ENCODE measurements at regions not wholly inside any gene's neighbourhood (a gene's known extent, or its start where the extent isn't known, plus 50 kb on each side); places are given as distances from the start of the nearest gene placed in this dataset.

- H3K4me1 Mint-ChIP-seq (ENCODE audit: unreplicated experiment): no peaks in the 10 kb centered on the region
- no peaks in the 10 kb centered on the region for H3K36me3 Mint-ChIP-seq (ENCODE audit: low read depth, unreplicated experiment)
- no peak for DNase-seq (ENCODE audit: low spot score)
- TF ChIP-seq CTCF (IDR thresholded peaks at IDR 0.05; ENCODE audit: unreplicated experiment): no peak
- no peaks in the 10 kb centered on the region for H3K9me3 Mint-ChIP-seq (ENCODE audit: unreplicated experiment)
- no peak overlapping the region for H3K4me3 Mint-ChIP-seq (ENCODE audit: unreplicated experiment)
- no peaks in the 10 kb centered on the region for H3K27me3 Mint-ChIP-seq (ENCODE audit: unreplicated experiment)
- H3K27ac Mint-ChIP-seq (ENCODE audit: unreplicated experiment): no peak overlapping the region
These were observed 291.8 kb upstream of the HAND2 start for GRCh38 chr4:173821876-173822275.

DNA sequence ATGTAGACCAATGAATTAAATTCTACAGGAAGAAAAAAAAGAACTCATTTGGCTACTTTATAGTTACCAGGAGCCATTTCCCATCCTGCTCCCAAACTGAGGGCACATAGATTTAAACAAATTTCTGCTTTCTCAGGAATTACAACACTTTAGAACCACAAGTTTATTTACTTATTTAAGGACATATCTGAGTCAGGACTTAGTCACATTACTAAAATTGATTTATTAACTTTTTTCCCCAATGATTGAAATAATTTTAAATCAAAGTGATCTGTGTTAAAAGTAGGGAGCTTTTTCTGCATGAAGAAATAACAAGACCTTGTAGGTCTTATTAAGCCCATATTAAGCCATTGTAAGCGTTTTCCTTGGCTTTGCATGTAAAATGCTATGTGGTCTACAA is 291.0 kb upstream of the HAND2 start:
- Mint-ChIP-seq H3K4me1 (ENCODE audit: unreplicated experiment) (no peaks in the 10 kb centered on the region), H3K9me3 (ENCODE audit: unreplicated experiment) (no peaks in the 10 kb centered on the region), H3K27ac (ENCODE audit: unreplicated experiment) (no peak overlapping the region), H3K36me3 (ENCODE audit: low read depth, unreplicated experiment) (no peaks in the 10 kb centered on the region), H3K27me3 (ENCODE audit: unreplicated experiment) (no peaks in the 10 kb centered on the region), H3K4me3 (ENCODE audit: unreplicated experiment) (no peak overlapping the region)
- no peak for TF ChIP-seq CTCF (IDR thresholded peaks at IDR 0.05; ENCODE audit: unreplicated experiment)
- no peak for DNase-seq (ENCODE audit: low spot score)

GRCh38 chr4:173807347-173807746 is 277.3 kb upstream of the HAND2 start:
- Mint-ChIP-seq H3K4me3 (ENCODE audit: unreplicated experiment) (no peak overlapping the region), H3K27ac (ENCODE audit: unreplicated experiment) (no peak overlapping the region), H3K4me1 (ENCODE audit: unreplicated experiment) (no peaks in the 10 kb centered on the region), H3K9me3 (ENCODE audit: unreplicated experiment) (no peaks in the 10 kb centered on the region), H3K36me3 (ENCODE audit: low read depth, unreplicated experiment) (no peaks in the 10 kb centered on the region), H3K27me3 (ENCODE audit: unreplicated experiment) (no peaks in the 10 kb centered on the region)
- TF ChIP-seq CTCF (IDR thresholded peaks at IDR 0.05; ENCODE audit: unreplicated experiment): no peak
- no peak for DNase-seq (ENCODE audit: low spot score)

GRCh38 chr4:173805884-173806283 is 275.9 kb upstream of the HAND2 start:
- H3K4me3 Mint-ChIP-seq (ENCODE audit: unreplicated experiment): no peak overlapping the region
- H3K36me3 Mint-ChIP-seq (ENCODE audit: low read depth, unreplicated experiment): no peaks in the 10 kb centered on the region
- TF ChIP-seq CTCF (IDR thresholded peaks at IDR 0.05; ENCODE audit: unreplicated experiment): no peak
- H3K9me3 Mint-ChIP-seq (ENCODE audit: unreplicated experiment): no peaks in the 10 kb centered on the region
- no peaks in the 10 kb centered on the region for H3K27me3 Mint-ChIP-seq (ENCODE audit: unreplicated experiment)
- H3K4me1 Mint-ChIP-seq (ENCODE audit: unreplicated experiment): no peaks in the 10 kb centered on the region
- H3K27ac Mint-ChIP-seq (ENCODE audit: unreplicated experiment): no peak overlapping the region
- no peak for DNase-seq (ENCODE audit: low spot score)

DNA sequence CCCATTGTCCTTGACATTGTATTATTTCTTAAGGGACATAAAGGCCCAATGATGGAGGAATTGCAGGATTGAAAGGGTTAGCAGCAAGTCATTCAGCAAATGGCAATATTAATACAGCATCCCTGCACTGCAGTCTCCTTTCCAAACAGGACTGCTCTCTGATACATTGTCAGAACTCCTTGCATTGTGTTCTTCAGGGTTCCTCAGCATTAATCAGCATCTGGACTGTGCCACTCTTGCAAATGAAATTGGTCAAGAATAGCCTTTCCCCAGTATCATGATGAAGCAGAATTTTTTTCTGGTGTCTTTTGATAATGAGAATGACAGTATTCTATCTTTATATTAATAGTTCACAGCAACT is 272.6 kb upstream of the HAND2 start:
- Mint-ChIP-seq H3K27ac (ENCODE audit: unreplicated experiment) (no peak overlapping the region), H3K36me3 (ENCODE audit: low read depth, unreplicated experiment) (no peaks in the 10 kb centered on the region), H3K4me3 (ENCODE audit: unreplicated experiment) (no peak overlapping the region), H3K27me3 (ENCODE audit: unreplicated experiment) (no peaks in the 10 kb centered on the region), H3K4me1 (ENCODE audit: unreplicated experiment) (no peaks in the 10 kb centered on the region), H3K9me3 (ENCODE audit: unreplicated experiment) (no peaks in the 10 kb centered on the region)
- no peak for DNase-seq (ENCODE audit: low spot score)
- no peak for TF ChIP-seq CTCF (IDR thresholded peaks at IDR 0.05; ENCODE audit: unreplicated experiment)
